HCT116 (cell line): ENCODE measurements at regions not wholly inside any gene's neighbourhood (a gene's known extent, or its start where the extent isn't known, plus 50 kb on each side); places are given as distances from the start of the nearest gene placed in this dataset.

Experiments used
- CTCF ChIP-seq, 3 experiments: fragments of 200-600 bp in 1 of 3; sonication (generic) in 1 of 3; IDR thresholded peaks in 2 of 3; conservative IDR thresholded peaks in 1 of 3; 2 replicates each; pipeline ENCODE4 v1.5.1; 2012 to 2017; ENCODE audit warnings: low read depth in 2 of 3, low read length in 2 of 3, antibody characterized with exemption in 1 of 3, borderline replicate concordance in 1 of 3, control low read depth in 1 of 3, mild to moderate bottlenecking in 1 of 3, mixed read lengths in 1 of 3, mixed run types in 1 of 3, moderate library complexity in 1 of 3; ENCODE audit not compliant: insufficient read depth in 1 of 3
- ELF1 ChIP-seq: IDR thresholded peaks from 2 replicates; pipeline ENCODE4 v1.6.1; 2012; ENCODE audit warnings: low read depth, borderline replicate concordance
- EZH2 ChIP-seq: fragments of 200-600 bp; sonication (generic); IDR thresholded peaks from 2 replicates; pipeline ENCODE4 v1.6.1; 2017; ENCODE audit warnings: antibody characterized with exemption, mixed run types
- EZH2phosphoT487 ChIP-seq: fragments of 200-600 bp; IDR thresholded peaks from 2 replicates; pipeline ENCODE4 v1.6.1; 2018; ENCODE audit warnings: antibody characterized with exemption, borderline replicate concordance
- MAX ChIP-seq: IDR thresholded peaks from 2 replicates; pipeline ENCODE4 v1.6.1; 2012
- POLR2A ChIP-seq: IDR thresholded peaks from 2 replicates; pipeline ENCODE4 v1.7.0; 2011; ENCODE audit warnings: borderline replicate concordance; ENCODE audit not compliant: insufficient read depth, insufficient read length; ENCODE audit errors: extremely low read depth
- POLR2AphosphoS5 ChIP-seq: IDR thresholded peaks from 2 replicates; pipeline ENCODE4 v1.6.1; 2011; ENCODE audit warnings: mild to moderate bottlenecking, low read depth, low read length, moderate library complexity
- RAD21 ChIP-seq: IDR thresholded peaks from 2 replicates; pipeline ENCODE4 v1.6.1; 2012; ENCODE audit warnings: low read depth, mild to moderate bottlenecking
- SIN3A ChIP-seq: IDR thresholded peaks from 2 replicates; pipeline ENCODE4 v1.6.1; 2012; ENCODE audit warnings: low read depth
- SP1 ChIP-seq: IDR thresholded peaks from 2 replicates; pipeline ENCODE4 v1.6.1; 2012; ENCODE audit warnings: low read depth
- TCF7L2 ChIP-seq: IDR thresholded peaks from 2 replicates; pipeline ENCODE4 v1.7.0; 2011; ENCODE audit warnings: borderline replicate concordance, inconsistent platforms; ENCODE audit not compliant: insufficient read depth, insufficient read length; ENCODE audit errors: extremely low read depth
- ZBTB33 ChIP-seq: IDR thresholded peaks from 2 replicates; pipeline ENCODE4 v1.6.1; 2011; ENCODE audit warnings: mild to moderate bottlenecking, low read length, moderate library complexity; ENCODE audit not compliant: insufficient replicate concordance; ENCODE audit errors: extremely low read depth

- TF ChIP-seq CTCF (IDR thresholded peaks at IDR 0.05 in 2 of 3, conservative IDR thresholded peaks at IDR 0.05 in 1 of 3; ENCODE audit: borderline replicate concordance in 1 of 3, insufficient read depth in 1 of 3, low read depth in 2 of 3, low read length in 2 of 3) = no peak
- TF ChIP-seq TCF7L2 = no peak
- TF ChIP-seq EZH2 = no peak
- TF ChIP-seq SP1 = no peak
- TF ChIP-seq RAD21 = no peak
- no peak for TF ChIP-seq ZBTB33
- TF ChIP-seq MAX = no peak
- no peak for TF ChIP-seq POLR2A
- no peak for TF ChIP-seq EZH2phosphoT487
- TF ChIP-seq SIN3A = no peak
- TF ChIP-seq ELF1 = no peak
- TF ChIP-seq POLR2AphosphoS5 = no peak
Measured at GRCh38 chr6:4661391-4661790, 114.8 kb upstream of the CDYL start.
